HEK293T (cell line): ENCODE measurements at regions not wholly inside any gene's neighbourhood (a gene's known extent, or its start where the extent isn't known, plus 50 kb on each side); places are given as distances from the start of the nearest gene placed in this dataset.

ENCODE experiments used
- CTCF ChIA-PET: fragments of 350-600 bp; formaldehyde crosslinking; extraction: SDS; loops from one replicate; lab custom pipeline; 2021; ENCODE audit warnings: antibody characterized with exemption, inconsistent platforms; lab: Yijun Ruan, JAX
- POLR2A ChIA-PET: fragments of 350-600 bp; formaldehyde crosslinking; extraction: SDS; loops from one replicate; lab custom pipeline; 2020; ENCODE audit warnings: antibody characterized with exemption, inconsistent platforms; lab: Yijun Ruan, JAX
- DNase-seq: peaks from one replicate; pipeline ENCODE4 v3.0.0; 2012; ENCODE audit warnings: mixed read lengths; ENCODE audit errors: extremely low spot score
- ARNT ChIP-seq: fragments of 450-650 bp; IDR thresholded peaks from 2 replicates; pipeline ENCODE4 v1.6.1; 2017; ENCODE audit warnings: mild to moderate bottlenecking
- BHLHE40 ChIP-seq: fragments of 450-650 bp; IDR thresholded peaks from 2 replicates; pipeline ENCODE4 v1.6.1; 2016; ENCODE audit warnings: mild to moderate bottlenecking, moderate library complexity, borderline replicate concordance
- CTBP1 ChIP-seq: fragments of 450-650 bp; IDR thresholded peaks from 2 replicates; pipeline ENCODE4 v1.6.1; 2016; ENCODE audit warnings: borderline replicate concordance
- ELF4 ChIP-seq: fragments of 450-650 bp; IDR thresholded peaks from 2 replicates; pipeline ENCODE4 v1.6.1; 2017; ENCODE audit warnings: antibody characterized with exemption
- FOXA1 ChIP-seq: fragments of 450-650 bp; IDR thresholded peaks from 2 replicates; pipeline ENCODE4 v1.6.1; 2016; ENCODE audit warnings: mild to moderate bottlenecking
- FOXK2 ChIP-seq: fragments of 450-650 bp; IDR thresholded peaks from 2 replicates; pipeline ENCODE4 v1.6.1; 2016; ENCODE audit warnings: mild to moderate bottlenecking
- FOXM1 ChIP-seq: fragments of 450-650 bp; IDR thresholded peaks from 2 replicates; pipeline ENCODE4 v1.6.1; 2017; ENCODE audit warnings: mild to moderate bottlenecking, borderline replicate concordance
- HDGF ChIP-seq: fragments of 450-650 bp; IDR thresholded peaks from 2 replicates; pipeline ENCODE4 v1.6.1; 2017; ENCODE audit warnings: antibody characterized with exemption, borderline replicate concordance
- L3MBTL2 ChIP-seq: fragments of 450-650 bp; conservative IDR thresholded peaks from 2 replicates; pipeline ENCODE4 v1.6.1; 2016; ENCODE audit warnings: mild to moderate bottlenecking
- LEF1 ChIP-seq: fragments of 450-650 bp; IDR thresholded peaks from 2 replicates; pipeline ENCODE4 v1.6.1; 2017; ENCODE audit warnings: mild to moderate bottlenecking, borderline replicate concordance
- NFRKB ChIP-seq: fragments of 450-650 bp; IDR thresholded peaks from 2 replicates; pipeline ENCODE4 v1.6.1; 2016; ENCODE audit warnings: mild to moderate bottlenecking, moderate library complexity
- PKNOX1 ChIP-seq: fragments of 450-650 bp; IDR thresholded peaks from 2 replicates; pipeline ENCODE4 v1.6.1; 2016
- SP1 ChIP-seq: fragments of 450-650 bp; IDR thresholded peaks from 2 replicates; pipeline ENCODE4 v1.6.1; 2017
- SUZ12 ChIP-seq: fragments of 450-650 bp; IDR thresholded peaks from 2 replicates; pipeline ENCODE4 v1.6.1; 2016; ENCODE audit warnings: mild to moderate bottlenecking
- TARDBP ChIP-seq: fragments of 450-650 bp; IDR thresholded peaks from 2 replicates; pipeline ENCODE4 v1.6.1; 2016
- ZNF384 ChIP-seq: fragments of 450-650 bp; IDR thresholded peaks from 2 replicates; pipeline ENCODE4 v1.6.1; 2016

- CTCF ChIA-PET = no interaction called here
- POLR2A ChIA-PET = no interaction called here
- no peak for TF ChIP-seq CTBP1
- no peak for TF ChIP-seq ARNT
- no peak for DNase-seq
Measured at GRCh38 chr13:105276571-105276970, 1258.9 kb downstream of the EFNB2 start.

GRCh38 chr13:105273665-105274222, 1261.7 kb downstream of the EFNB2 start:
- ChIA-PET POLR2A (no interaction called here), CTCF (interaction anchor here (0.6 kb wide), 1 partner anchor 451 kb away, joined by 3 read pairs; no protein-coding TSS in a partner anchor)
- TF ChIP-seq ELF4 (no peak), CTBP1 (no peak), SP1 (no peak), FOXK2 (no peak), NFRKB (no peak), ARNT (no peak), FOXM1 (no peak), SUZ12 (no peak), PKNOX1 (no peak), HDGF (no peak), TARDBP (no peak), FOXA1 (no peak), BHLHE40 (no peak), L3MBTL2 (no peak)
- DNase-seq = no peak

GRCh38 chr13:105272660-105273631, 1262.5 kb downstream of the EFNB2 start:
- ChIA-PET CTCF (interaction anchor here (0.6 kb wide), 1 partner anchor 450 kb away, joined by 3 read pairs; no protein-coding TSS in a partner anchor), POLR2A (no interaction called here)
- TF ChIP-seq ZNF384 (no peak), SUZ12 (no peak), SP1 (no peak)
- DNase-seq = no peak

GRCh38 chr13:105266615-105267014, 1268.8 kb downstream of the EFNB2 start:
- TF ChIP-seq ELF4 (no peak), PKNOX1 (no peak), FOXM1 (no peak), BHLHE40 (no peak), L3MBTL2 (no peak), LEF1 (no peak), ZNF384 (no peak), NFRKB (no peak), HDGF (no peak), SP1 (no peak), FOXA1 (no peak), SUZ12 (no peak), CTBP1 (no peak), TARDBP (no peak), FOXK2 (no peak), ARNT (no peak)
- no peak for DNase-seq
- POLR2A ChIA-PET = no interaction called here
- CTCF ChIA-PET = interaction anchor here (0.5 kb wide), 1 partner anchor 1843 kb away, joined by 3 read pairs; no protein-coding TSS in a partner anchor

GRCh38 chr13:105262579-105262978, 1272.9 kb downstream of the EFNB2 start:
- ChIA-PET CTCF (no interaction called here), POLR2A (interaction anchor here (0.5 kb wide), 1 partner anchor 283 kb away, joined by 3 read pairs; no protein-coding TSS in a partner anchor)
- DNase-seq = no peak
- TF ChIP-seq LEF1 (no peak), FOXM1 (no peak), NFRKB (no peak), L3MBTL2 (no peak), ARNT (no peak), PKNOX1 (no peak), ZNF384 (no peak)

- ChIA-PET CTCF (interaction anchor here (0.7 kb wide), 1 partner anchor 66 kb away, joined by 4 read pairs; no protein-coding TSS in a partner anchor), POLR2A (no interaction called here)
- no peak for DNase-seq
- TF ChIP-seq SUZ12 = no peak
- TF ChIP-seq CTBP1 = no peak
- no peak for TF ChIP-seq ELF4
- no peak for TF ChIP-seq TARDBP
- TF ChIP-seq BHLHE40 = no peak
- TF ChIP-seq ARNT = no peak
- TF ChIP-seq L3MBTL2 = no peak
- TF ChIP-seq HDGF = no peak
- TF ChIP-seq FOXM1 = no peak
- no peak for TF ChIP-seq FOXA1
Measured at GRCh38 chr13:105259426-105259825, 1276.0 kb downstream of the EFNB2 start.
